Thoracic aorta (tissue), 2 donors: ENCODE measurements at regions not wholly inside any gene's neighbourhood (a gene's known extent, or its start where the extent isn't known, plus 50 kb on each side); places are given as distances from the start of the nearest gene placed in this dataset.

Source experiments
- ATAC-seq: fragments of 150-250 bp; one replicate; pipeline ENCODE4 v1.8.0; 2017; ENCODE audit warnings: low read depth; ENCODE audit not compliant: insufficient number of reproducible peaks, low FRiP score
- DNase-seq: peaks from one replicate; pipeline ENCODE4 v3.0.0-alpha.2; 2020; ENCODE audit warnings: low spot score
- H3K27ac ChIP-seq, 2 donors: fragments of 200-600 bp; sonication (generic); 1 replicate in 1 of 2; 2 replicates in 1 of 2; pipeline ENCODE4 v1.5.1; 2016; ENCODE audit warnings: mild to moderate bottlenecking in 2 of 2, moderate library complexity in 2 of 2
- H3K27me3 ChIP-seq: fragments of 200-600 bp; sonication (generic); replicated peaks from 2 replicates; pipeline ENCODE4 v1.6.0; 2016; ENCODE audit warnings: mild to moderate bottlenecking; ENCODE audit not compliant: insufficient read depth
- H3K36me3 ChIP-seq: fragments of 200-600 bp; sonication (generic); one replicate; pipeline ENCODE4 v1.5.1; 2016
- H3K4me1 ChIP-seq, 2 donors: fragments of 200-600 bp; sonication (generic); 1 replicate in 1 of 2; 2 replicates in 1 of 2; pipeline versions ENCODE4 v1.5.1 to v1.6.0; 2016; ENCODE audit warnings: low read depth in 2 of 2, mild to moderate bottlenecking in 1 of 2; ENCODE audit not compliant: control insufficient read depth in 1 of 2
- H3K4me3 ChIP-seq: fragments of 200-600 bp; sonication (generic); 2 replicates; pipeline ENCODE4 v1.5.1; 2016; ENCODE audit warnings: mild to moderate bottlenecking
- H3K9me3 ChIP-seq: fragments of 200-600 bp; sonication (generic); 2 replicates; pipeline ENCODE4 v1.5.1; 2016
- CTCF ChIP-seq: fragments of 200-600 bp; sonication (generic); IDR thresholded peaks from one replicate; pipeline ENCODE4 v1.5.1; 2019; ENCODE audit warnings: antibody characterized with exemption

DNA sequence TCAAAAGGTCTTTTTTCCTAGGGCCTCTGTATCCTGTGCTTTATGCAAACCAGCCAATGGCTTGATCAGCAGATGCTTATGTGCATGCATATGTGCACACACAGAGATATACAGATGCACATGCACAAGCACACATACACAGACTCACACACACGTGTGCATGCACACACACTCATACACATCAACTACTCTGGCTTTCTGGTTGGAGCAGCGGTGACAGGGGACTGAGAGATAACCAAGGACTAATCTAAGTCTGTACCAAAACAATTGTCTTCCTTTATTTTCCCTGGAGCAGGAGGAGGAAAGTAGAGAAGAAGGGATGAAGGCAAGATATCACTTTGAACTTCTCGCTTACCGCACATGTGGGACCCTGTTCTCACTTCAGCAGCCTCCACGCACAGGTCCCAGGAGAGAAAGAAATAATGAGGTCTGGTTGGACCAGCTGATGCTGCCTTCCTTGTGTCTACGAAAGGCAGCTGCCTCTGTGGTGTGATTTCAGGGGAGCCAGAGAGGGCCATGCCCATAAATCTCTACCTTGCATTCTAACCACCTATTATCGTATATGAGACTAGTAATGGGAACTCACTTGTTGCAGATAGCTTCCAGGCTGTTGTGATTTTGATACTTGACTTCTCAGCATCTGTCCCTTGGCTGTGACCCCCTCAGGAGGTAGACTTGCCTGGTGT is 338.0 kb downstream of the EN1 start:
- no peak for DNase-seq
- Histone ChIP-seq H3K4me3 (no peak overlapping the region), H3K36me3 (no peaks in the 10 kb centered on the region), H3K27ac (no peak overlapping the region), H3K4me1 (no peaks in the 10 kb centered on the region), H3K9me3 (no peaks in the 10 kb centered on the region), H3K27me3 (no peaks in the 10 kb centered on the region)
- no peak for ATAC-seq
- no peak for TF ChIP-seq CTCF

DNA sequence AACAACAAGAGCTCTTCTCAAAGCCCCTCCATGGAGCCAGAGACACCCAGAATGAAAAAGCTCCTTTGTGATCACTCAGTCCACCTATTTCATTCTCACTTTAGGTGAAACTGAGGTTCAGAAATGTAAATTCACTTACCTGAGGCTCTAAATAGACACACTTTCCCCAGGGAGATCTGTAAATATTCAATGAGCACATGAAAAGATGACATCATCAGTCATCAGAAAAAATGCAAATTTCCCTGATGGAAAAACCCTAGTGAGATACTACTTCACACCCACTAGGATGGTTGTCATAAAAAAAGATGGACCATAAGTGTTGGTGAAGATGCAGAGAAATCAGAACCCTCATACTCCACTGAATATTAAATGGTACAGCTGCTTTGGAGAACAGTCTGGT is 339.2 kb downstream of the EN1 start:
- H3K27ac ChIP-seq = no peak overlapping the region
- no peak for TF ChIP-seq CTCF
- H3K36me3 ChIP-seq = no peaks in the 10 kb centered on the region
- no peaks in the 10 kb centered on the region for H3K27me3 ChIP-seq
- no peak for ATAC-seq
- no peaks in the 10 kb centered on the region for H3K4me1 ChIP-seq
- no peaks in the 10 kb centered on the region for H3K9me3 ChIP-seq
- no peak overlapping the region for H3K4me3 ChIP-seq
- DNase-seq = no peak

- no peaks in the 10 kb centered on the region for H3K4me1 ChIP-seq
- DNase-seq (no peak), ATAC-seq (no peak)
- H3K36me3 ChIP-seq = no peaks in the 10 kb centered on the region
- H3K9me3 ChIP-seq = no peaks in the 10 kb centered on the region
- no peak overlapping the region for H3K27ac ChIP-seq
- H3K27me3 ChIP-seq = no peaks in the 10 kb centered on the region
- no peak overlapping the region for H3K4me3 ChIP-seq
- TF ChIP-seq CTCF = no peak
Measured at GRCh38 chr2:118505436-118505835, 342.0 kb downstream of the EN1 start.

DNA sequence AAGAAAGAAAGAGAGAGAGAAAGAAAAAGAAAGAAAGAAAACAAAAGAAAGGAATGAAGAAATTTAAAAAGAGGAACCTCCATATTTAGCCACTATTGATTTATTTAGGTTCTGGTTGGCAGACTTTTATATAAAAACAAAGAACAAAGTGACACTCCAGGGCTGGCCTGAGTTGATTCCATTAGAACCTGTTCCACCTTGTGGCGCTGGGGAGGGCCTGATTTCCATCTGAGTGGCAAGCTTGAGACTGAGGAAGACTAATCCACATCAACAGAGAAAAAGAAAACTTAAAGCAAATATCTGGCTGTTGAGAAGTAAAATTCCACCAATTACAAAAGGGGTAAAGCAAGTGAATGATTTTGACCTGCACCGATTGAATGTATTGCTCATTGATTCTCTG is 345.3 kb downstream of the EN1 start:
- H3K4me1 ChIP-seq = no peaks in the 10 kb centered on the region
- H3K27me3 ChIP-seq = no peaks in the 10 kb centered on the region
- ATAC-seq (no peak), DNase-seq (no peak)
- no peak overlapping the region for H3K27ac ChIP-seq
- TF ChIP-seq CTCF = no peak
- H3K4me3 ChIP-seq = no peak overlapping the region
- H3K36me3 ChIP-seq = no peaks in the 10 kb centered on the region
- H3K9me3 ChIP-seq = no peaks in the 10 kb centered on the region

GRCh38 chr2:118498943-118499342 is 348.5 kb downstream of the EN1 start:
- DNase-seq = no peak
- Histone ChIP-seq H3K9me3 (no peaks in the 10 kb centered on the region), H3K4me1 (no peaks in the 10 kb centered on the region), H3K4me3 (no peak overlapping the region), H3K36me3 (no peaks in the 10 kb centered on the region), H3K27me3 (no peaks in the 10 kb centered on the region), H3K27ac (no peak overlapping the region)
- ATAC-seq = no peak
- TF ChIP-seq CTCF = no peak
